Adrenal gland (tissue), 5 donors: ENCODE measurements at regions not wholly inside any gene's neighbourhood (a gene's known extent, or its start where the extent isn't known, plus 50 kb on each side); places are given as distances from the start of the nearest gene placed in this dataset.

Experiments used
- POLR2A ChIP-seq, 2 donors: fragments of 450-650 bp; IDR thresholded peaks; one replicate each; pipeline ENCODE4 v1.6.1; 2017; ENCODE audit warnings: antibody characterized with exemption in 2 of 2, mild to moderate bottlenecking in 2 of 2, moderate library complexity in 1 of 2
- TF ChIP-seq, protein P1 (sequence below), 6 experiments: fragments of 450-650 bp in 4 of 6; fragments of 200-600 bp in 2 of 6; sonication (generic) in 1 of 6; IDR thresholded peaks; 1 replicate in 5 of 6; 2 replicates in 1 of 6; pipeline versions ENCODE4 v1.5.1 to v1.8.0; 2016 to 2021; ENCODE audit warnings: antibody characterized with exemption in 6 of 6, mild to moderate bottlenecking in 2 of 6, moderate library complexity in 1 of 6
- donor health status: DM: no; HTN: no; CAD: no.

DNA sequence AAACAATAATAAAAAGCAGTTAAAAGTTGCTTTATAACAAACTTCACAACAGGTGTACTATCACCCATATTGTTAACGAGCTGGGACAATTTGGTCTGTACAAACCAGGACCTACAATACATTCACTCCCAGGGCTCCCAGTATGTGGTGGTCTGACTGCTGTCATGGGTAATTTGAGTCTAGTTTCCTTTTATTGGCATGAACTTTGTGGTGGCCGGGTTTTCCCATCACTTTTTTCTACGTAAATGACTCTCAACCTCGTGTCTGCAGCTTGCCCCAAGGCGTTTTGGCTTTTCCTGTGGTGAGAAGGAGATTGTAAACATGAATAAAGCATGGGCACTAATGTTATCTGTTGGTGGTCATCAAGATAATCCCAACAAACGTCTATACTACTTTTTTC, 118.7 kb upstream of the CDK6 start:
- TF ChIP-seq, protein P1, sequence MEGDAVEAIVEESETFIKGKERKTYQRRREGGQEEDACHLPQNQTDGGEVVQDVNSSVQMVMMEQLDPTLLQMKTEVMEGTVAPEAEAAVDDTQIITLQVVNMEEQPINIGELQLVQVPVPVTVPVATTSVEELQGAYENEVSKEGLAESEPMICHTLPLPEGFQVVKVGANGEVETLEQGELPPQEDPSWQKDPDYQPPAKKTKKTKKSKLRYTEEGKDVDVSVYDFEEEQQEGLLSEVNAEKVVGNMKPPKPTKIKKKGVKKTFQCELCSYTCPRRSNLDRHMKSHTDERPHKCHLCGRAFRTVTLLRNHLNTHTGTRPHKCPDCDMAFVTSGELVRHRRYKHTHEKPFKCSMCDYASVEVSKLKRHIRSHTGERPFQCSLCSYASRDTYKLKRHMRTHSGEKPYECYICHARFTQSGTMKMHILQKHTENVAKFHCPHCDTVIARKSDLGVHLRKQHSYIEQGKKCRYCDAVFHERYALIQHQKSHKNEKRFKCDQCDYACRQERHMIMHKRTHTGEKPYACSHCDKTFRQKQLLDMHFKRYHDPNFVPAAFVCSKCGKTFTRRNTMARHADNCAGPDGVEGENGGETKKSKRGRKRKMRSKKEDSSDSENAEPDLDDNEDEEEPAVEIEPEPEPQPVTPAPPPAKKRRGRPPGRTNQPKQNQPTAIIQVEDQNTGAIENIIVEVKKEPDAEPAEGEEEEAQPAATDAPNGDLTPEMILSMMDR (IDR thresholded peaks at IDR 0.05) = no peak
- no peak for TF ChIP-seq POLR2A (IDR thresholded peaks at IDR 0.05)
